H1 (cell line): ENCODE measurements at regions not wholly inside any gene's neighbourhood (a gene's known extent, or its start where the extent isn't known, plus 50 kb on each side); places are given as distances from the start of the nearest gene placed in this dataset.

ENCODE experiments used
- CTCF ChIA-PET: fragments of 300-600 bp; sonication (Branson Sonifier 250); formaldehyde crosslinking; loops from one replicate; lab custom pipeline; 2021; ENCODE audit not compliant: partially characterized antibody; lab: Charles Lee
- POLR2A ChIA-PET: fragments of 300-600 bp; sonication (Branson Sonifier 250); formaldehyde crosslinking; loops from one replicate; lab custom pipeline; 2021; ENCODE audit warnings: inconsistent platforms; ENCODE audit not compliant: partially characterized antibody; lab: Charles Lee
- DNase-seq, 2 experiments: peaks; one replicate each; pipeline versions ENCODE4 v3.0.0 to v3.0.0-alpha.2; 2010 to 2022; ENCODE audit warnings: low spot score in 2 of 2, low read depth in 1 of 2, mixed read lengths in 1 of 2
- FAIRE-seq: peaks from 2 replicates; lab custom pipeline; 2011; peaks lifted over from hg19 to GRCh38; lab: Jason Lieb, UNC
- H2AFZ ChIP-seq: 2 replicates; pipeline ENCODE4 v1.8.1; 2012; ENCODE audit warnings: low read length, inconsistent platforms
- H2AK5ac ChIP-seq: 2 replicates; pipeline ENCODE4 v1.6.1; 2013; ENCODE audit warnings: low read depth, low read length
- H2BK120ac ChIP-seq: replicated peaks from 2 replicates; pipeline ENCODE3; 2013; ENCODE audit warnings: low read depth, low read length, inconsistent platforms
- H2BK12ac ChIP-seq: 2 replicates; pipeline ENCODE4 v1.6.1; 2013; ENCODE audit warnings: low read depth, low read length
- H2BK15ac ChIP-seq: 2 replicates; pipeline ENCODE4 v1.6.1; 2013; ENCODE audit warnings: low read length
- H2BK20ac ChIP-seq: 2 replicates; pipeline ENCODE4 v1.6.1; 2013; ENCODE audit warnings: low read length
- H2BK5ac ChIP-seq: 2 replicates; pipeline ENCODE4 v1.6.1; 2013; ENCODE audit warnings: low read depth, low read length
- H3K14ac ChIP-seq: 2 replicates; pipeline ENCODE4 v1.6.1; 2013; ENCODE audit warnings: inconsistent platforms; ENCODE audit not compliant: insufficient read length
- H3K18ac ChIP-seq: 2 replicates; pipeline ENCODE4 v1.6.1; 2013; ENCODE audit warnings: low read length; ENCODE audit errors: extremely low read depth
- H3K23ac ChIP-seq: 2 replicates; pipeline ENCODE4 v1.6.1; 2013; ENCODE audit warnings: inconsistent platforms; ENCODE audit not compliant: insufficient read length
- H3K23me2 ChIP-seq: 2 replicates; pipeline ENCODE4 v1.6.1; 2013; ENCODE audit warnings: low read depth, low read length
- H3K27ac ChIP-seq: 2 replicates; pipeline ENCODE4 v1.6.1; 2011; ENCODE audit warnings: low read depth, low read length, inconsistent platforms
- H3K27me3 ChIP-seq, 4 experiments: replicated peaks in 1 of 4; 1 replicate in 1 of 4; 2 replicates in 3 of 4; pipeline versions ENCODE4 v1.6.1 to v1.8.1; 2011 to 2013; ENCODE audit warnings: low read length in 3 of 4, mild to moderate bottlenecking in 3 of 4, inconsistent platforms in 2 of 4, mixed read lengths in 2 of 4, moderate library complexity in 1 of 4; ENCODE audit not compliant: control insufficient read depth in 3 of 4, insufficient read depth in 3 of 4; ENCODE audit errors: extremely low read depth in 1 of 4
- H3K36me3 ChIP-seq, 4 experiments: 2 replicates each; pipeline versions ENCODE4 v1.6.1 to v1.8.1; 2011 to 2013; ENCODE audit warnings: mild to moderate bottlenecking in 4 of 4, low read length in 3 of 4, moderate library complexity in 2 of 4, control low read depth in 1 of 4, inconsistent platforms in 1 of 4; ENCODE audit not compliant: insufficient read depth in 4 of 4, control insufficient read depth in 2 of 4
- H3K4ac ChIP-seq: replicated peaks from 2 replicates; pipeline ENCODE3; 2013; ENCODE audit warnings: low read length, low read depth, mixed read lengths, inconsistent platforms; ENCODE audit not compliant: insufficient read length
- H3K4me1 ChIP-seq, 4 experiments: replicated peaks in 1 of 4; 1 replicate in 1 of 4; 2 replicates in 3 of 4; pipeline versions ENCODE4 v1.6.1 to v1.8.1; 2011 to 2013; ENCODE audit warnings: low read length in 3 of 4, inconsistent platforms in 2 of 4, mixed read lengths in 1 of 4; ENCODE audit not compliant: insufficient read depth in 4 of 4, control insufficient read depth in 3 of 4
- H3K4me2 ChIP-seq, 2 experiments: 2 replicates each; pipeline versions ENCODE4 v1.6.1 to v1.8.1; 2011 to 2013; ENCODE audit warnings: low read depth in 2 of 2, low read length in 2 of 2, control low read depth in 1 of 2, inconsistent platforms in 1 of 2, mild to moderate bottlenecking in 1 of 2; ENCODE audit not compliant: insufficient read depth in 1 of 2
- H3K4me3 ChIP-seq, 4 experiments: fragments of 200-600, 300-600 bp in 1 of 4; sonication (generic), shearing (Covaris generic), sonication (Bioruptor Twin) in 1 of 4; 2 replicates each; pipeline versions ENCODE4 v1.5.1 to v1.8.1; 2011 to 2016; ENCODE audit warnings: low read length in 4 of 4, low read depth in 3 of 4, control low read depth in 2 of 4, inconsistent platforms in 2 of 4, mild to moderate bottlenecking in 2 of 4, mixed read lengths in 1 of 4, moderate library complexity in 1 of 4; ENCODE audit not compliant: insufficient read depth in 2 of 4; ENCODE audit errors: extremely low read depth in 1 of 4
- H3K56ac ChIP-seq: replicated peaks from 2 replicates; pipeline ENCODE3; 2013; ENCODE audit warnings: low read depth, mild to moderate bottlenecking, mixed read lengths, low read length, inconsistent platforms; ENCODE audit not compliant: insufficient read length
- H3K79me1 ChIP-seq: 2 replicates; pipeline ENCODE4 v1.6.1; 2013; ENCODE audit warnings: low read depth, low read length, control low read depth
- H3K79me2 ChIP-seq, 2 experiments: 2 replicates each; pipeline versions ENCODE4 v1.6.1 to v1.8.1; 2012 to 2013; ENCODE audit warnings: low read length in 2 of 2, mild to moderate bottlenecking in 2 of 2, inconsistent platforms in 1 of 2; ENCODE audit not compliant: insufficient read depth in 2 of 2, control insufficient read depth in 1 of 2
- H3K9ac ChIP-seq, 4 experiments: replicated peaks in 1 of 4; 1 replicate in 1 of 4; 2 replicates in 3 of 4; pipeline versions ENCODE4 v1.6.1 to v1.8.1; 2011 to 2013; ENCODE audit warnings: low read depth in 3 of 4, low read length in 3 of 4, control low read depth in 2 of 4, mild to moderate bottlenecking in 2 of 4, moderate library complexity in 2 of 4, inconsistent platforms in 1 of 4; ENCODE audit errors: extremely low read depth in 1 of 4
- H3K9me3 ChIP-seq, 2 experiments: 2 replicates each; pipeline versions ENCODE4 v1.6.1 to v1.8.1; 2012 to 2013; ENCODE audit warnings: mild to moderate bottlenecking in 2 of 2, moderate library complexity in 2 of 2, control low read depth in 1 of 2, inconsistent platforms in 1 of 2, low read depth in 1 of 2, low read length in 1 of 2, mixed read lengths in 1 of 2; ENCODE audit not compliant: insufficient read depth in 2 of 2
- H4K20me1 ChIP-seq, 2 experiments: replicated peaks in 1 of 2; 2 replicates each; pipeline versions ENCODE3 to v1.8.1; 2011 to 2013; ENCODE audit warnings: inconsistent platforms in 2 of 2, low read length in 2 of 2, mild to moderate bottlenecking in 1 of 2; ENCODE audit not compliant: insufficient read depth in 2 of 2, control insufficient read depth in 1 of 2
- H4K5ac ChIP-seq: 2 replicates; pipeline ENCODE4 v1.6.1; 2013; ENCODE audit warnings: low read length, low read depth, mixed read lengths, inconsistent platforms; ENCODE audit not compliant: insufficient read length
- H4K8ac ChIP-seq: 2 replicates; pipeline ENCODE4 v1.8.0; 2013; ENCODE audit warnings: mild to moderate bottlenecking, moderate library complexity, low read length, inconsistent platforms; ENCODE audit not compliant: insufficient read depth; ENCODE audit errors: extremely low read depth
- H4K91ac ChIP-seq: replicated peaks from 2 replicates; pipeline ENCODE3; 2013; ENCODE audit warnings: low read length, mixed read lengths, inconsistent platforms; ENCODE audit not compliant: insufficient read length
- ASH2L ChIP-seq: fragments of 200-600, 300-600 bp; sonication (generic); IDR thresholded peaks from one replicate; pipeline ENCODE4 v1.7.1; 2017; ENCODE audit warnings: low read length
- EZH2 ChIP-seq: fragments of 200-600 bp; sonication (generic); IDR thresholded peaks from 2 replicates; pipeline ENCODE4 v1.7.1; 2012; ENCODE audit warnings: low read depth, mild to moderate bottlenecking, moderate library complexity, low read length, inconsistent platforms; ENCODE audit not compliant: severe bottlenecking
- JUND ChIP-seq: IDR thresholded peaks from 2 replicates; pipeline ENCODE4 v1.6.1; 2011; ENCODE audit warnings: mild to moderate bottlenecking, improper control_type of control experiment, low read length
- KDM1A ChIP-seq: fragments of 200-600, 300-600 bp; sonication (generic); IDR thresholded peaks from 2 replicates; pipeline ENCODE4 v1.7.1; 2016; ENCODE audit warnings: mild to moderate bottlenecking, low read length, borderline replicate concordance
- KDM5A ChIP-seq: fragments of 200-600 bp; IDR thresholded peaks from 2 replicates; pipeline ENCODE4 v1.7.1; 2012; ENCODE audit warnings: mild to moderate bottlenecking, low read length, inconsistent platforms, mixed read lengths
- NANOG ChIP-seq: IDR thresholded peaks from 2 replicates; pipeline ENCODE4 v1.6.1; 2011; ENCODE audit warnings: low read length, low read depth, mild to moderate bottlenecking, inconsistent platforms; ENCODE audit not compliant: insufficient read depth, poor library complexity, severe bottlenecking
- POU5F1 ChIP-seq: IDR thresholded peaks from 2 replicates; pipeline ENCODE4 v1.6.1; 2011; ENCODE audit warnings: low read depth, mild to moderate bottlenecking, low read length, moderate library complexity
- RBBP5 ChIP-seq: IDR thresholded peaks from 2 replicates; pipeline ENCODE4 v1.7.1; 2012; ENCODE audit warnings: low read depth, mild to moderate bottlenecking, inconsistent platforms, low read length, moderate library complexity, borderline replicate concordance
- SIRT6 ChIP-seq: IDR thresholded peaks from one replicate; pipeline ENCODE4 v1.7.1; 2012; ENCODE audit warnings: low read length, inconsistent platforms
- SRF ChIP-seq: IDR thresholded peaks from 2 replicates; pipeline ENCODE4 v1.6.1; 2011; ENCODE audit warnings: mild to moderate bottlenecking, low read depth, low read length, moderate library complexity
- TAF1 ChIP-seq: IDR thresholded peaks from 2 replicates; pipeline ENCODE4 v1.6.1; 2011; ENCODE audit warnings: mild to moderate bottlenecking, low read depth, low read length
- WGBS, 2 experiments: shearing (Covaris generic) in 1 of 2; methylation state at CpG; one replicate each; pipeline versions ENCODE4 v1.1.6 to v1.1.7; 2013 to 2015; ENCODE audit warnings: low lambda C conversion rate in 2 of 2, mixed read lengths in 2 of 2, inconsistent platforms in 1 of 2, low coverage in 1 of 2, missing lambda C conversion rate in 1 of 2; ENCODE audit not compliant: insufficient replicate concordance in 2 of 2, insufficient coverage in 1 of 2, insufficient read length in 1 of 2; ENCODE audit errors: extremely low coverage in 1 of 2, missing lambda C conversion rate in 1 of 2; 5-methylcytosine and 5-hydroxymethylcytosine counted together

GRCh38 chr15:36409819-36410218, 169.6 kb upstream of the CDIN1 start:
- H3K18ac ChIP-seq = no peak overlapping the region
- H2BK15ac ChIP-seq = no peak overlapping the region
- H3K36me3 ChIP-seq = no peaks in the 10 kb centered on the region
- H3K56ac ChIP-seq = no peak overlapping the region
- H2BK120ac ChIP-seq = no peak overlapping the region
- H2AK5ac ChIP-seq = no peak overlapping the region
- 95% methylated on average over 6 of the region's 6 CpGs; no CpG with 5 or more reads in 1 of the 2 experiments for WGBS, 2 experiments
- H3K9me3 ChIP-seq = 0 out of 4 replicates have a peak, but pooled peaks cover 0 to 3% of the 10 kb centered on the region in 2 experiments
- no peak overlapping the region for H2BK5ac ChIP-seq
- H3K27me3 ChIP-seq = no peaks in the 10 kb centered on the region
- no peak overlapping the region for H4K8ac ChIP-seq
- no peak overlapping the region for H3K27ac ChIP-seq
- no peak overlapping the region for H2BK20ac ChIP-seq
- DNase-seq (no peak), FAIRE-seq (no peak)
- H4K20me1 ChIP-seq = no peaks in the 10 kb centered on the region
- H3K4me1 ChIP-seq = peaks cover 5 to 13% (median 7%) of the 10 kb centered on the region in 4 experiments
- H2BK12ac ChIP-seq = no peak overlapping the region
- no peaks in the 10 kb centered on the region for H3K23me2 ChIP-seq
- H3K4ac ChIP-seq = no peak overlapping the region
- no peaks in the 10 kb centered on the region for H3K79me1 ChIP-seq
- H3K14ac ChIP-seq = no peak overlapping the region
- no peak overlapping the region for H3K9ac ChIP-seq
- no peak overlapping the region for H3K4me2 ChIP-seq
- POLR2A ChIA-PET = no interaction called here
- CTCF ChIA-PET = interaction anchor here (0.6 kb wide), 1 partner anchor 83 kb away, joined by 3 read pairs; no protein-coding TSS in a partner anchor
- H4K91ac ChIP-seq = no peak overlapping the region
- H3K79me2 ChIP-seq = no peaks in the 10 kb centered on the region
- H3K4me3 ChIP-seq = no peak overlapping the region
- no peak overlapping the region for H4K5ac ChIP-seq
- no peak overlapping the region for H3K23ac ChIP-seq
- no peak overlapping the region for H2AFZ ChIP-seq
- TF ChIP-seq EZH2 = no peak
- no peak for TF ChIP-seq SRF
- TF ChIP-seq KDM1A = no peak
- no peak for TF ChIP-seq SIRT6
- TF ChIP-seq KDM5A = no peak
- no peak for TF ChIP-seq JUND
- no peak for TF ChIP-seq POU5F1
- no peak for TF ChIP-seq TAF1
- TF ChIP-seq RBBP5 = no peak
- no peak for TF ChIP-seq ASH2L
- no peak for TF ChIP-seq NANOG
